ENCODE measurements at regions not wholly inside any gene's neighbourhood (a gene's known extent, or its start where the extent isn't known, plus 50 kb on each side); places are given as distances from the start of the nearest gene placed in this dataset.

GRCh38 chr5:21236104-21236503 is 1248.1 kb upstream of the CDH18 start:
- Histone ChIP-seq H3K4me1 (ENCODE audit: control insufficient read depth in 1 of 2, insufficient read depth in 1 of 2, low read depth in 1 of 2, low read length in 1 of 2) (no peaks in the 10 kb centered on the region), H3K27ac (no peak overlapping the region), H3K36me3 (no peaks in the 10 kb centered on the region), H3K4me3 (ENCODE audit: low read depth in 1 of 2, low read length in 1 of 2) (no peak overlapping the region), H3K27me3 (no peaks in the 10 kb centered on the region), H3K9me3 (no peaks in the 10 kb centered on the region)
- TF ChIP-seq CTCF (IDR thresholded peaks at IDR 0.05), result no peak

- H3K4me1 ChIP-seq (ENCODE audit: control insufficient read depth in 1 of 2, insufficient read depth in 1 of 2, low read depth in 1 of 2, low read length in 1 of 2), result no peaks in the 10 kb centered on the region
- no peak overlapping the region for H3K27ac ChIP-seq
- no peak overlapping the region for H3K4me3 ChIP-seq (ENCODE audit: low read depth in 1 of 2, low read length in 1 of 2)
These were observed 1237.4 kb upstream of the CDH18 start for GRCh38 chr5:21225223-21226064.

GRCh38 chr5:21221616-21222015 is 1233.6 kb upstream of the CDH18 start:
- Histone ChIP-seq H3K4me1 (ENCODE audit: control insufficient read depth in 1 of 2, insufficient read depth in 1 of 2, low read depth in 1 of 2, low read length in 1 of 2) (no peaks in the 10 kb centered on the region), H3K4me3 (ENCODE audit: low read depth in 1 of 2, low read length in 1 of 2) (no peak overlapping the region), H3K27me3 (no peaks in the 10 kb centered on the region), H3K9me3 (no peaks in the 10 kb centered on the region), H3K27ac (no peak overlapping the region), H3K36me3 (no peaks in the 10 kb centered on the region)
- no peak for TF ChIP-seq CTCF (IDR thresholded peaks at IDR 0.05)

More at GRCh38 chr5:21225223-21226064, 1237.4 kb upstream of the CDH18 start:
- H3K27me3 ChIP-seq, result no peaks in the 10 kb centered on the region
- H3K36me3 ChIP-seq, result no peaks in the 10 kb centered on the region
- no peaks in the 10 kb centered on the region for H3K9me3 ChIP-seq
- no peak for TF ChIP-seq CTCF (IDR thresholded peaks at IDR 0.05)

GRCh38 chr5:21219966-21220365 is 1232.0 kb upstream of the CDH18 start:
- no peaks in the 10 kb centered on the region for H3K27me3 ChIP-seq
- H3K4me3 ChIP-seq (ENCODE audit: low read depth in 1 of 2, low read length in 1 of 2), result no peak overlapping the region
- H3K36me3 ChIP-seq, result no peaks in the 10 kb centered on the region
- no peak for TF ChIP-seq CTCF (IDR thresholded peaks at IDR 0.05)
- no peak overlapping the region for H3K27ac ChIP-seq
- no peaks in the 10 kb centered on the region for H3K9me3 ChIP-seq
- no peaks in the 10 kb centered on the region for H3K4me1 ChIP-seq (ENCODE audit: control insufficient read depth in 1 of 2, insufficient read depth in 1 of 2, low read depth in 1 of 2, low read length in 1 of 2)

GRCh38 chr5:21219251-21219650 is 1231.3 kb upstream of the CDH18 start:
- no peak for TF ChIP-seq CTCF (IDR thresholded peaks at IDR 0.05)
- Histone ChIP-seq H3K9me3 (no peaks in the 10 kb centered on the region), H3K27ac (no peak overlapping the region), H3K36me3 (no peaks in the 10 kb centered on the region), H3K27me3 (no peaks in the 10 kb centered on the region), H3K4me1 (ENCODE audit: control insufficient read depth in 1 of 2, insufficient read depth in 1 of 2, low read depth in 1 of 2, low read length in 1 of 2) (no peaks in the 10 kb centered on the region), H3K4me3 (ENCODE audit: low read depth in 1 of 2, low read length in 1 of 2) (no peak overlapping the region)
